Cerebellar nuclear complex (tissue), 1 donor: ENCODE measurements at regions not wholly inside any gene's neighbourhood (a gene's known extent, or its start where the extent isn't known, plus 50 kb on each side); places are given as distances from the start of the nearest gene placed in this dataset.

Source experiments
- DNase-seq, 2 experiments: peaks; one replicate each; lab custom pipeline; 2025; lab: John Stamatoyannopoulos, UW

- DNase-seq: no peak
These were observed 57.5 kb downstream of the CSF2 start for GRCh38 chr5:132130918-132131715.

DNA sequence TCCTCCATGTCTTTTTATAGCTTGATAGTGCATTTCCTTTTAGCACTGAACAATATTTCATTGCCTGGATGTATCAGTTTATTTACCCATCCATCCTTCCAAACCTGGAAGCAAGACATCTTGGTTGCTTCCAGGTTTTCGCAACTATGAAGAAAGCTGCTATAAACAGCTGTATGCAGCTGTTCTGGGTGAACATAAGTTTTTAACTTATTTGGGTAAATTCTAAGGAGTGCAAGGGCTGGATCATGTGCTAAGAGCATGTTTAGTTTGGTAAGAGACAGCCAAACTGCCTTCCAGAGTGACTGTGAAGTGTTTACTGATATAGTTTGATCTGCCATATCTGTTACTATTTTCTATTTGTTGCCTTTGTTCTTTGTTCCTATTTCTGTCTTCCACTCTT is 58.5 kb downstream of the CSF2 start:
- no peak for DNase-seq

DNA sequence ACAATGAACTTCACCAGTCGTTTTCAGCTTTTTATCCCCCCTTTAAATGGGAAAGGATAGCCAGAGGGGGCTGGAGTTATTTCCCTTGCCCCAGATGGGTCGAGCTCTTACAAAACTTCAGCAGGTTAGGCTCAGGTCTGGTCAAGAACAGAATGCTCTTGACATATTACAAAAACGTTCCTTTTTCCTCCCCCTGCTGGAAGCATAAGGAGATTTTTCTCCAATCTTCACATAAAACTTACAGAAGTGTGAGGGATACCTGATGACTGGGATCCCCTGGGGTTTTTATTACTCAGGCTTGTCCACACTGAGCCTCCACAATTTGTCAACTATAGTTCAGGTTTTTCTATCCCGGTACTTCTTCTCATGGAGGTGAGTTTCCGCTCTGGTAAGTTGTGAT is 60.8 kb downstream of the CSF2 start:
- DNase-seq: no peak

- DNase-seq: peak; percentile 57 to 87
These were observed 63.3 kb downstream of the CSF2 start for GRCh38 chr5:132136906-132137305.

GRCh38 chr5:132138260-132138659 is 64.7 kb downstream of the CSF2 start:
- DNase-seq: no peak
